CD1c-positive myeloid dendritic cell (primary cell): ENCODE measurements at regions not wholly inside any gene's neighbourhood (a gene's known extent, or its start where the extent isn't known, plus 50 kb on each side); places are given as distances from the start of the nearest gene placed in this dataset.
"Not testable (repeated sequence)": the region's sequence is repeated elsewhere in the genome, so short reads cannot be mapped to it uniquely, and the experiment has no call there.

Experiments used
- DNase-seq: peaks from one replicate; pipeline ENCODE4 v3.0.0-alpha.2; 2016; ENCODE audit errors: extremely low spot score

GRCh38 chr6:1230689-1231605 lies 81.0 kb upstream of the FOXQ1 start:
- DNase-seq: no peak

GRCh38 chr6:1230281-1230680 lies 81.6 kb upstream of the FOXQ1 start:
- DNase-seq: no peak

GRCh38 chr6:1229808-1230207 lies 82.1 kb upstream of the FOXQ1 start:
- DNase-seq: no peak

GRCh38 chr6:1229301-1229700 lies 82.6 kb upstream of the FOXQ1 start:
- DNase-seq: no peak

- no peak for DNase-seq
Observed at GRCh38 chr6:1228754-1229191, 83.1 kb upstream of the FOXQ1 start.

- no peak for DNase-seq
Observed at GRCh38 chr6:1227935-1228753, 83.8 kb upstream of the FOXQ1 start.

GRCh38 chr6:1227600-1227934 lies 84.3 kb upstream of the FOXQ1 start:
- no peak for DNase-seq

- DNase-seq: no peak
Observed at GRCh38 chr6:1226277-1227099, 85.4 kb upstream of the FOXQ1 start.

- no peak for DNase-seq
Observed at GRCh38 chr6:1224514-1224913, 87.4 kb upstream of the FOXQ1 start.

GRCh38 chr6:1222728-1223595 lies 88.9 kb upstream of the FOXQ1 start:
- DNase-seq: no peak

- no peak for DNase-seq
Observed at GRCh38 chr6:1217396-1217795, 94.5 kb upstream of the FOXQ1 start.

GRCh38 chr6:1216488-1216974 lies 95.4 kb upstream of the FOXQ1 start:
- DNase-seq: no peak

GRCh38 chr6:1215884-1216487 lies 95.9 kb upstream of the FOXQ1 start:
- no peak for DNase-seq

- DNase-seq: no peak
Observed at GRCh38 chr6:1215023-1215422, 96.9 kb upstream of the FOXQ1 start.

GRCh38 chr6:1212919-1213318 lies 99.0 kb upstream of the FOXQ1 start:
- no peak for DNase-seq

- DNase-seq: not testable (repeated sequence)
Observed at GRCh38 chr6:1212138-1212537, 99.8 kb upstream of the FOXQ1 start.

GRCh38 chr6:1210631-1211030 lies 101.3 kb upstream of the FOXQ1 start:
- not testable (repeated sequence) for DNase-seq

GRCh38 chr6:1208876-1209275 lies 103.0 kb upstream of the FOXQ1 start:
- no peak for DNase-seq

- DNase-seq: no peak
Observed at GRCh38 chr6:1203546-1203945, 108.4 kb upstream of the FOXQ1 start.

- no peak for DNase-seq
Observed at GRCh38 chr6:1202201-1202600, 109.7 kb upstream of the FOXQ1 start.
